ENCODE measurements at regions not wholly inside any gene's neighbourhood (a gene's known extent, or its start where the extent isn't known, plus 50 kb on each side); places are given as distances from the start of the nearest gene placed in this dataset.

DNA sequence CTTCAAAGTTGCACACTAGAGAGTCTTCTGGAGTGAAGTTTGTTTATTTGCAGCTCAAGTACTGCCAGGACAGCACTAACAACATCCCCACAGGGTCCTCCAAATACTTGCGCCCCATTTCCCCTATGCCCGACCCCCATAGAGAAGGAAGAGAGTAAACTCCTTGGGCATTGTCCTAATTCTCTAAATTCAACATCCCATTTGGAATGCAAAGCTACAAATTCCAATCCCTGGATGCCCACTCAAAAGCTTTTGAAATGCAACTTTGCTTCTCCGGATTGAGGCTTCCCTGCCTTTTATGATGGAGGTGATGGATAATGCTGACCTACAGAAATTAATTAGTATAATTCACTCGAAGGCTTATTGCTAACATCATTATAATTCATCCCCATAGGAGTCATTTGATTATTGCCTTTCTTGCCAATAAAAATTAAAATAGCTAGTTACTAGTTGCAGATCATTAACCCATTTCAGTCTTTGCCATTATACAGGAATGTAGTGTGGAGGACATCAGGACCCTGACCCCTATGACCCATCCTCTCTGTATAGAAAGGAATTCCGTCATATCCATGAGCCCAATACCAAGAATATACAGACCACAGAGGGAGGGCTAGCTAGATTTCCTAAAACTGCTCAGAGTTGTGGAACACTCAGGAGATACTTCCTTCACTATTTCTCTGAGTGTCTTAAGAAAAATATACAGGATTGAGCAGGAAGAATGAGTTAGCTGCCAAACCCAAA, 277.6 kb downstream of the ZNF608 start:
- no peak for TF ChIP-seq GATAD1 (CRISPR knock-in tag; IDR thresholded peaks at IDR 0.05)
- TF ChIP-seq, protein P1, sequence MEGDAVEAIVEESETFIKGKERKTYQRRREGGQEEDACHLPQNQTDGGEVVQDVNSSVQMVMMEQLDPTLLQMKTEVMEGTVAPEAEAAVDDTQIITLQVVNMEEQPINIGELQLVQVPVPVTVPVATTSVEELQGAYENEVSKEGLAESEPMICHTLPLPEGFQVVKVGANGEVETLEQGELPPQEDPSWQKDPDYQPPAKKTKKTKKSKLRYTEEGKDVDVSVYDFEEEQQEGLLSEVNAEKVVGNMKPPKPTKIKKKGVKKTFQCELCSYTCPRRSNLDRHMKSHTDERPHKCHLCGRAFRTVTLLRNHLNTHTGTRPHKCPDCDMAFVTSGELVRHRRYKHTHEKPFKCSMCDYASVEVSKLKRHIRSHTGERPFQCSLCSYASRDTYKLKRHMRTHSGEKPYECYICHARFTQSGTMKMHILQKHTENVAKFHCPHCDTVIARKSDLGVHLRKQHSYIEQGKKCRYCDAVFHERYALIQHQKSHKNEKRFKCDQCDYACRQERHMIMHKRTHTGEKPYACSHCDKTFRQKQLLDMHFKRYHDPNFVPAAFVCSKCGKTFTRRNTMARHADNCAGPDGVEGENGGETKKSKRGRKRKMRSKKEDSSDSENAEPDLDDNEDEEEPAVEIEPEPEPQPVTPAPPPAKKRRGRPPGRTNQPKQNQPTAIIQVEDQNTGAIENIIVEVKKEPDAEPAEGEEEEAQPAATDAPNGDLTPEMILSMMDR (CRISPR knock-in tag; IDR thresholded peaks at IDR 0.05), result no peak
- TF ChIP-seq FOXM1 (CRISPR knock-in tag; IDR thresholded peaks at IDR 0.05), result no peak
- no peak for TF ChIP-seq JUN (CRISPR knock-in tag; IDR thresholded peaks at IDR 0.05)
- TF ChIP-seq EZH2 (conservative IDR thresholded peaks at IDR 0.05; ENCODE audit: low read depth, low read length), result no peak
- TF ChIP-seq, protein P2, sequence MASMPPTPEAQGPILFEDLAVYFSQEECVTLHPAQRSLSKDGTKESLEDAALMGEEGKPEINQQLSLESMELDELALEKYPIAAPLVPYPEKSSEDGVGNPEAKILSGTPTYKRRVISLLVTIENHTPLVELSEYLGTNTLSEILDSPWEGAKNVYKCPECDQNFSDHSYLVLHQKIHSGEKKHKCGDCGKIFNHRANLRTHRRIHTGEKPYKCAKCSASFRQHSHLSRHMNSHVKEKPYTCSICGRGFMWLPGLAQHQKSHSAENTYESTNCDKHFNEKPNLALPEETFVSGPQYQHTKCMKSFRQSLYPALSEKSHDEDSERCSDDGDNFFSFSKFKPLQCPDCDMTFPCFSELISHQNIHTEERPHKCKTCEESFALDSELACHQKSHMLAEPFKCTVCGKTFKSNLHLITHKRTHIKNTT (CRISPR knock-in tag; IDR thresholded peaks at IDR 0.05), result no peak
- TF ChIP-seq NCOA5 (CRISPR knock-in tag; IDR thresholded peaks at IDR 0.05), result no peak
- TF ChIP-seq ZNF224 (CRISPR knock-in tag; IDR thresholded peaks at IDR 0.05), result no peak
- TF ChIP-seq KAT7 (CRISPR knock-in tag; IDR thresholded peaks at IDR 0.05; ENCODE audit: borderline replicate concordance), result no peak
- TF ChIP-seq SRF (IDR thresholded peaks at IDR 0.05; ENCODE audit: low read depth, low read length), result no peak
- TF ChIP-seq MYNN (CRISPR knock-in tag; IDR thresholded peaks at IDR 0.05; ENCODE audit: low read depth), result no peak
